GM19467 (cell line): ENCODE measurements at regions not wholly inside any gene's neighbourhood (a gene's known extent, or its start where the extent isn't known, plus 50 kb on each side); places are given as distances from the start of the nearest gene placed in this dataset.
A peak's percentile ranks its signal among the peaks of the same experiment; 100 is the strongest.
"Not testable (repeated sequence)": the region's sequence is repeated elsewhere in the genome, so short reads cannot be mapped to it uniquely, and the experiment has no call there.

ENCODE experiments used
- ATAC-seq: cut with Tn5 transposase; IDR thresholded peaks from one replicate; pipeline ENCODE4 v1.9.1; 2021; ENCODE audit warnings: mild to moderate bottlenecking, moderate library complexity; ENCODE audit not compliant: unreplicated experiment

- no peak for ATAC-seq
These were observed 534.3 kb upstream of the RORB start for GRCh38 chr9:73962792-73963191.

DNA sequence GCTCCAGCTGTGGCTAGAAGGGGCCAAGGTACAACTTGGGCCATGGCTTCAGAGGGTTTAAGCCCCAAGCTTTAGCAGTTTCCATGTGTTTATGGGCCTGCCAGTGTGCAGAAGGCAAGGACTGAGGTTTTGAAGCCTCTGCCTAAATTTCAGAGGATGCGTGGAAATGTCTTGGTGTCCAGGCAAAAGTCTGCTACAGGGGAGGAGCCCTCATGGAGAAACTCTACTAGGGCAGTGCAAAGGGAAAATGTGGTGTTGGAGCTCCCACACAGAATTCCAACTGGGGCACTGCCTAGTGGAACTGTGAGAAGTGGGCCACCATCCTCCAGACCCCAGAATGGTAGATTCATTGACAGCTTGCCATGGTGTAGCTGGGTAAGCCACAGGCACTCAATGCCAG lies 527.2 kb upstream of the RORB start:
- ATAC-seq = no peak

GRCh38 chr9:73976424-73976823 lies 520.7 kb upstream of the RORB start:
- not testable (repeated sequence) for ATAC-seq

DNA sequence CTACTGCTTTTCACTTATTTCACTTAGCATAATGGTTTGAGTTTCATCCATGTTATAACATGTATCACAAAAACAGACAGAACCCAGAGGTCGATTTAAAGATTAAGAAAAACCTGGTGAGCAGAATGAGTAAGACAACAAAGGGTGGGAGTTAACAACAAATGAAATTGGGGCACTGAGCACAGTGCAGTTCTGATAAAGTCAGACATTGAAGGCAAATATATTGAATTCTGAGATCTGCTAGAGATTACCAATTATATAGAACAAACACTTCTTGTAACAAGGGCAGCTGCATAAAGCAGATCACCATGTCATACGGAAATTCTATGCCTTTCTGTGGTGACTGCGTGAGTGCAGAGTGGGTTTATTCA lies 517.3 kb upstream of the RORB start:
- no peak for ATAC-seq

- ATAC-seq = no peak
These were observed 516.4 kb upstream of the RORB start for GRCh38 chr9:73980754-73981153.

DNA sequence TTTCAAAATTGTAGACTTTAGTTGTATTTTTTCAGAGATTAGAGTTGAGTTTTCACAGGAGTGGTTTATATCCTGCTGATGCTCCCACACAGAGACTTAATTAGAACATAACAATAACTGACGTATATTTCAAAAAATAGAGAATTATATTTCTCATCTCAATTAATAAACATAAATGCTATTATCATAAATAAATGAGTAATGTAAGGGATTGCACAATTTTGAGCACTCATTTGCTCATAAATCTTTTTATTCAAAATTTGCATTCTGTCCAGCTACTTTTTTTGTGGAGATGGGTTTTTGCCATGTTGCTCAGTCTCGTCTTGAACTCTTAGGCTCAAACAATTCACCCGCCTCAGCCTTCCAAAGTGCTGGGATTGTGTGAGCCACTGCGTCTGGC lies 515.7 kb upstream of the RORB start:
- no peak for ATAC-seq

DNA sequence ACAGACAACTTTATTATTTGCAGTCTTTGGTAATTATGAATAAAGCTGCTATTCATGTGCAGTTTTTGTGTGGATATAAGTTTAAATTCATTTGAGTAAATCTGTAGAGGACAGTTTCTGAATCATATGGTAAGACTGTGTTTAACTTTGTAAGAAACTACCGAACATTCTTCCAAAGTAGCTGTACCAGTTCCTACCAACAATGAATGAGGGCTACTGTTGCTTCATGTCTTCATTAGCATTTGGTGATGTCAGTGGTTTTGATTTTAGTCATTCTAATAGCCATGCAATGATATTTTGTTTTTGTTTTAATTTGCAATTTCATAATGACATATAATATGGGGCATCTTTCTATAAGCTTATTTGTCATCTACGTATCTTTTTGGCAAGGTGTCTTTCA lies 501.3 kb upstream of the RORB start:
- no peak for ATAC-seq

DNA sequence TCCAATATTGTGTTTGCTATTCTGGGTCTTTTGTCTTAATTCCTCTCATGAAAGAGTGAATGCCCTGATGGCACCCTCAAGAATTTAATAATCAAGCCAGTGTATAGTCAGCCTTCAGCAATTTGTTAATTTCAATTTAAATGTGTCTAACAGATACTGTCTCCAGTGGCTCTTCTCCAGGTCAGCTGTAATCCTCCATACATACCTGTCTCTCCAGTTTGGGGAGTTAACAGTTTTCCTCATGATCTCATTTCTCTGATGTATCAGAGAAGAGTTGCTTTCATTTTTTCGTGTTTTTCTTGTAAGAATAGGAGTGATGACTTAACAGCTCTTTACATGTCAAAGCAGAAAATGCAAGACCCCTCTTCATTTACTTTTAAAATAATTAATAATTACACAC lies 500.3 kb upstream of the RORB start:
- ATAC-seq = no peak

GRCh38 chr9:74001382-74001781 lies 495.8 kb upstream of the RORB start:
- ATAC-seq = no peak

DNA sequence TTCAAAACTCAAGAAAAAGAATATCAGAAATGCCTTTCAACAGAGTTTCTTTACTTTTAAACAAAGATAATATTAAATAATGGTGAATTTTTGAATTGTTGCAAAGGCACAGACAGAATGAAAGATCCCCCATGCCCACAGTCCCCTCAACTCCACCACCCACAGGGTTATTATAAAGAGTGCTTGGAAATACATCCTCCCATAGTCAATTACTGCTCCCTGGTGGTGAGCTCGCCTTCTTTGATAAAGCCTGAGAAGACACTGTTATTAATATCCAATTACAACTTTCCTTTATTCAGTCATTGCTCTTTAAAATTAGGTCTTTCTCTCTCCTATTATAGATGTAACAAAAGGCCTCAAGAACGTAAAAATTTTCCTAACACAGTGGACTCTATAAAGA lies 490.2 kb upstream of the RORB start:
- no peak for ATAC-seq

DNA sequence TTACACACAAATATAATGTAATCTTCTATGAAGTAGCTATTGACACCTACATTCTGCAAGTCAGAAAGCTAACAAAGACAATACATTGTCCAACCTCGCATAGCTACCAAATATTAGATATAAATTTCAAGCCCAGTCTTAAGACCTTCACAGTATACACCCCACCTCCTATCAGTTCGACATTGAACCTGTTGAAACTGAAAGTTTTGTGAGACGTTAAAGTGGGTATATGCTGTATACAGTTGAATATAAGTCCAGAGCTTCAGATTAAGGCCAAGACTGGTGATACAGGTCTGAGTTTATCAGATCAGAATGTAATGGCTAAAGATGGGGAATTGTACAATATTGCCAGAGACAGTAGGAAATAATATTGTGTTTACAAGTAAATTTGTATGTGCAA lies 489.3 kb upstream of the RORB start:
- ATAC-seq = no peak

DNA sequence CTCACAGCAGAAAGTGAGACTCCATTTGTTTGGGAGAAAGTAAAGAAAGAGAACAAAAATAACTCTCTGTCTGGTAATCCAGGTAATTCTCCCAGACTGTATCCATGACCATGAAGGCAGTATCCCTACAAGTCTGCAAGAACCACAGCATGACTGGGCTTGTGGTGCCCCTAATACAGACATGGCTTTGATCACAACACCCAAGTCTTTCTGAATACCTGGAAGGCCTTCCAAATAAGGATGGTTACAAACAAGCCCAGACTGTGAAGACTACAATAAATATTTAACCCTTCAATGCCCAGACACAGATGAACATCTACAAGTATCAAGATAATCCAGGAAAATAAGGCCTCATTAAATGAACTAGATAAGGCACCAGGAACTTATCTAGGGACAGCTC lies 481.1 kb upstream of the RORB start:
- ATAC-seq = no peak

DNA sequence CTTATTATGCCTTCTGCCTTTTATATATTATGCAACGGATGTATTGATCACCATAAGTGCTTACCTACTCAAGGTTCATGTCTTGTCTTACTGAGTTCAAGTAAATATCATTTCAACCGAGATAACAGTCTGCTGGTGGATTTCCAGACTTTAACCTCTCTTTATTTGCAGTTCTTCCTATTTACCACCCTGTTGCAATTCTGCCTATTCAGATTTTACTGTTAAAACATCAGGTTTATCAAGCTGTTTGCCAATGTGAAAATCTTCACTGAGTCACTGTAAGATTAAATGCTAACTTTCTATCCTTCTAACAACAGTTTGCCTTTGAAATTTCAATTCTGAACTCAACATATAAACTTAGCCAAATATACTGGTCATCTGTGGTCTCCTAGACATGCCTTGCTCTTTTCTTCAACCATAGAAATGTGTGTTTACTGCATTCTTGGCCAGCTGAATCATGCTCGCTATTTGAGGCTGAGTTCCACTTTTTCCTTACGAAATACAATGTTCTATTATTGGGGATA lies 471.7 kb upstream of the RORB start:
- ATAC-seq = no peak

- no peak for ATAC-seq
These were observed 464.7 kb upstream of the RORB start for GRCh38 chr9:74032421-74032820.

DNA sequence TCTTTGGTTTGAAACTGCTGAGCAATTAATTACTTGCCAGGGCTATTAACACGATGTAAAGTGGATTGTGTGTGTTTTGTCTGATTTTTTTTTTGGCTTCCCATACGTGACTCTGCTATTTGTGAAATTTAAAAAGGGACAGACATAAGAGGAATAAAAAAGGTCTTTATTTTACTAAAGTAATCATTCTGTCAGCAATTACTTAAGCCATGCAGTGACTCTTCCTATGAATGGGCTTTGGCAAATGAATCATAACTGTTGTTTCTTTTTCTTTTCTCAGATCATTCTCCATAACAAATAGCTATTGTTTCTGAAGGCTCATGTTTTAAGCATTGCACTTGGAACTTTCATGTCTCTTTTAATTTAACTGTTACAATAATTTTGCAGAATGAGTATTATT lies 461.3 kb upstream of the RORB start:
- no peak for ATAC-seq

DNA sequence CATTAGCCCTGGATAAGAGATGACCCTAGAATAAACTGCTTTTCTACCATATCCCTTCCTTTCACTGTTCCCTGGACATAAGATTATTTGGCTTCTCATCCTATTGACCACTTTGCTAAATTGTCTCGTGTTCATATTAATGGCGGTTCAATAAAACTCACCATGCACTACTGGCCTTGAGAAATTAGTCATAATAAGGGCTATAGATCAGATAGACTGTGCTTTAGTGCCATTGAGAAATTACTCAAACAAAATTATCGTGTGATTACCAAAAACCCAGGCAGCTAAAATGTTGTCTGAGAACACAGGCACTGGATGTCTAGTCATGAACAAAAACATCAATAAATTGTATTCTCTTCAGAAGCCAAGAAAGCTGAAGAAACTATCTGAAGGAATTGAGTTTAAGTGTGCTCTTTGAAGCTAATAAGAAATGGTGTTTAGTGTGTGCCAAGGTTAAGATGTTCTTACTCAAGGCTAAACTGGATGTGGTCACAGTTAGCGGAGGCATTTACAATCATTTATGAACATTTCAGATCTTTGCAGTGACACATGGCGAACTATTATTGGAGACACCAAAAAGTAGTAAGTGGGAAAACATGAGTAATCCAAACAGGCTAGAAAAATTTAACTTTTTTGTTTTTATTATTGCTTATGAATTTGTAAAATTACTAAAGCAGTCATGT lies 460.4 kb upstream of the RORB start:
- peak; percentile 65 for ATAC-seq

DNA sequence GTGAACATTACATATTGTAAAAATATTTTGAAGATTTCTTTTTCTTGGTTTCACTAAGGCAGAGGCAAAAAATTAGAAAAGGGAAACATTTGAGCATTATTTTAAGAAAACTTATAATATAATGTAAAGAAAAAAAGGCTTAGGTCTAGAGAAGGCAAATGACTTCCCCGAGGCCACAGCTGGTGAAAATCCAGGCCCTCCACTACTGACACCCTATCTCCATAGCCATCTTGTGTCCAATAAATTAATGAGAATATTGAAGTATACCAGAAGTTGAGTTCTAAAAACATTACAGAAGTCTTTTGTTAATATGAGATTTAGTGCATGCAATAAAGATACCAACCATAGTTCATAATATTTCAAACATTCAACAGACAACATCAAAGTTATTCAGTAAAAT lies 459.9 kb upstream of the RORB start:
- ATAC-seq = no peak

DNA sequence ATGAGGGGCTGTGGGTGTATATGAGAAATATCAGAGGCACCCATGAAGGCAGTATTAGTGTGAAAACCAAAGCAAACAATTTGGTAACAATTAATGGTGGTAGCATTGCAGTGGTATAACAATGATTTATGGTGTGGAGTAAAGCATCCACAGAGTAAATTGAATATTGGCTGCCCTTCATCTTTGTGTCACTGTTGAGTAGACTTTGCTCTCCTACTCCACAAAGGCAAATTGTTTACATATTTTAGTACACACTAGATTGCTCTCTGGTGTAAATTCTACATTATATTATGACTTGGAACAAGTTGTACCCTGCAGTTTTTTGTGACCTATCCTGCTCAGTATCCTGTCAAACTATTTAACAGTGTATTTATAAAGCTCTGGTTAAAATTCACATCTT lies 455.5 kb upstream of the RORB start:
- ATAC-seq = no peak

DNA sequence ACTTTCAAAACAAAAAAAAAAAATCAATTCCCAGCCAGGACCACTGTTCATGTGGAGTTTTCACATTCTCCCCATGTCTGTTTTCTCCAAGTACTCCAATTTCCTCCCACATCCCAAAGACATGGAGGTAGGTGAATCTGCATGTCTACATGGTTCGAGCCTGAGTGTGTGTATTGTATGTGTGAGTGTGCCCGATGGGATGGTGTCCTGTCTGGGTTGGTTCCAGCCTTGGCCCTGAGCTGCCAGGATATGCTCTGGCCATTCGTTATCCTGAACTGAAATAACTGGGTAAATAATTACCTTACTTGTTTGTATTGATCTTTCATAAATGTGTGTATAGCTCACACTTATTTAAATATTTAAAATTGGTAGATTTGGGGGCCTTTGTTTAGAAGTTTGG lies 452.3 kb upstream of the RORB start:
- no peak for ATAC-seq

DNA sequence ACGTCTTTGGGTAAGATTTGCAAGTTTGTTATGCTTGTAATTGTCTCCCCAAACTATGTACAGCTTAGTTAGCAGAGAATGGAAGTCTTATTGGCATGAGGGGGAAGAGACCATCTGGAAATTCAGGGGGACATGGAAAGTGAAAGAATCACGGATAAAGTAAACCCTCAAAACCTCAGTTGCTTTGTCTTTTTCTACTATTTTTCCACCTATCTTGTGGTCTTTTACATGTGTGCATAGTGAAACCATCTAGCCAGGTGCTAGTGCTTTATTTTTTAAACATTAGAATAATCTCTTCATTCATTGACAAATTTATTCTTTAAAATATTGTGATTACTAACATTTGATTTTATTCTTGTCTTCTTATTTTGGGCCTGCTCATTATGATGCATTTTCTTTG lies 441.1 kb upstream of the RORB start:
- ATAC-seq = no peak

DNA sequence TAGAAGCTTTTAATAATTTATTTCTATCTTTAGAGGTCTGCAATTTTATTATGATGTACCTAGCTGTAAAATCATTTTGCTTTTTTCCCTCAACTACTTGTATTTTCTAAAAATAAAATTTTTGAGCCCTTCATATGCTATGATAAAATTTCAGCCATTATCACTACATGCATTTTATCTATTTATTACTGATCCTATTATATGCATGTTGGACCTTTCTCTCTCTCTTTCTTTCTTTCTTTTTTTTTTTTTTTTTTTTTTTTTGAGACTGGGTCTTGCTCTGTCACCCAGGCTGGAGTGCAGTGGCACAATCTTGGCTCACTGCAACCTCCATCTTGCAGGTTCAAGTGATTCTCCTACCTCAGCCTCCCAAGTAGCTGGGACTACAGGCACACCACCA lies 440.1 kb upstream of the RORB start:
- not testable (repeated sequence) for ATAC-seq

DNA sequence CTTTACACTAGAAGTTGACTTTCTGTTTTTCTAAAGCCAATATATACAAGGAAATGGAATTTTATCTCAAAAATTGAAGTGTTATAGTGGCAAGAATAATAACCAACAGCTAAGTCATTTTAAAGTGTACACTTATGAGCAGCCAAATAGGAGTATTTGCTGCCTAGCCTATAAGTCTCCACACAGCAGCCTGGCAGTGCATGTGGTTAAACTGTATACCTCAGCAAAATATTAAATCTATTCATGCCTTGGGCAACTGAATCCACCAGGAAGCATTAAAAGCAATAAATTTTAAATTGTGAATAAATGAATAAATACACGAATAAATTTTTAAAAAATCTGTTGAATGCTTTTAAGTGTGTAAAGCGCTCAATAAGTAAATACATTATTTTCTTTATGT lies 432.4 kb upstream of the RORB start:
- ATAC-seq = no peak

DNA sequence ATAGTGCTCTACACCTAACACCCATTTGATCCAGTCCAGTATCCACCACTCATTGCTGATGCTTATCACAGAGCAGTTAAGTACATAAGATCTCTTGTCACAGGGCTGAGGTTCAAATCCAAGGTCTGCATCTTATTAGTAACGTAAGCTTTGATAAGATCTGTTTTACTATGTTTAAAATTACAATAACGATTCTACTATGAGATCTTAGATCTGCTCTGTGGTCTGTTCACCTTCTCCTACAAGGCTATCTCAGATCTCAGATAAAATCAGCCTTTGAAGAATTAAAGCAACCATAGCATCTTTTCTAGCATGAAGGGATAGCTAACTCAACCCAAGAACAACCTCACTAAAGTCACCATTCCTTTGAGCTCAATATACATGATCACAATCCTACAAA lies 431.0 kb upstream of the RORB start:
- ATAC-seq = no peak
